ENCODE measurements at regions not wholly inside any gene's neighbourhood (a gene's known extent, or its start where the extent isn't known, plus 50 kb on each side); places are given as distances from the start of the nearest gene placed in this dataset.

- no peak for TF ChIP-seq POLR2A (IDR thresholded peaks at IDR 0.05)
- no peak for TF ChIP-seq CTCF (IDR thresholded peaks at IDR 0.05 in 4 of 5, conservative IDR thresholded peaks at IDR 0.05 in 1 of 5)
Measured at GRCh38 chr6:167481307-167481926, 156.5 kb downstream of the TTLL2 start.
